ENCODE measurements at regions not wholly inside any gene's neighbourhood (a gene's known extent, or its start where the extent isn't known, plus 50 kb on each side); places are given as distances from the start of the nearest gene placed in this dataset.

- no peak for DNase-seq
Observed at GRCh38 chr15:91523596-91523995, 329.9 kb upstream of the SLCO3A1 start.

GRCh38 chr15:91524534-91524933 is 329.0 kb upstream of the SLCO3A1 start:
- no peak for DNase-seq

GRCh38 chr15:91525751-91526150 is 327.8 kb upstream of the SLCO3A1 start:
- no peak for DNase-seq

- DNase-seq = no peak
Observed at GRCh38 chr15:91526424-91526823, 327.1 kb upstream of the SLCO3A1 start.

- no peak for DNase-seq
Observed at GRCh38 chr15:91528801-91529200, 324.7 kb upstream of the SLCO3A1 start.

- DNase-seq = no peak
Observed at GRCh38 chr15:91529534-91529933, 324.0 kb upstream of the SLCO3A1 start.

GRCh38 chr15:91530279-91530678 is 323.2 kb upstream of the SLCO3A1 start:
- no peak for DNase-seq

- DNase-seq = no peak
Observed at GRCh38 chr15:91530956-91531582, 322.4 kb upstream of the SLCO3A1 start.

- DNase-seq = no peak
Observed at GRCh38 chr15:91534235-91534634, 319.3 kb upstream of the SLCO3A1 start.

GRCh38 chr15:91534976-91535375 is 318.5 kb upstream of the SLCO3A1 start:
- no peak for DNase-seq

GRCh38 chr15:91535856-91536500 is 317.5 kb upstream of the SLCO3A1 start:
- no peak for DNase-seq

GRCh38 chr15:91537856-91538255 is 315.7 kb upstream of the SLCO3A1 start:
- no peak for DNase-seq

GRCh38 chr15:91538782-91539181 is 314.7 kb upstream of the SLCO3A1 start:
- no peak for DNase-seq

GRCh38 chr15:91541286-91541685 is 312.2 kb upstream of the SLCO3A1 start:
- DNase-seq = no peak

- DNase-seq = no peak
Observed at GRCh38 chr15:91542226-91542625, 311.3 kb upstream of the SLCO3A1 start.

GRCh38 chr15:91547356-91547755 is 306.2 kb upstream of the SLCO3A1 start:
- no peak for DNase-seq

- no peak for DNase-seq
Observed at GRCh38 chr15:91548549-91548948, 305.0 kb upstream of the SLCO3A1 start.

- no peak for DNase-seq
Observed at GRCh38 chr15:91549581-91549980, 303.9 kb upstream of the SLCO3A1 start.

GRCh38 chr15:91552555-91552954 is 301.0 kb upstream of the SLCO3A1 start:
- DNase-seq = no peak

GRCh38 chr15:91553196-91553854 is 300.2 kb upstream of the SLCO3A1 start:
- DNase-seq = no peak

GRCh38 chr15:91555312-91555711 is 298.2 kb upstream of the SLCO3A1 start:
- DNase-seq = no peak

GRCh38 chr15:91556926-91557325 is 296.6 kb upstream of the SLCO3A1 start:
- DNase-seq = no peak

- no peak for DNase-seq
Observed at GRCh38 chr15:91559066-91559465, 294.4 kb upstream of the SLCO3A1 start.

GRCh38 chr15:91561371-91562100 is 292.0 kb upstream of the SLCO3A1 start:
- no peak for DNase-seq

Data from stimulated activated CD4-positive, alpha-beta T cell treated with anti-CD3 and anti-CD28 coated beads, Interleukin-2, amount 100 ng/mL, for 24 hours (primary cell).